Kidney glomerular epithelial cell (primary cell): ENCODE measurements at regions not wholly inside any gene's neighbourhood (a gene's known extent, or its start where the extent isn't known, plus 50 kb on each side); places are given as distances from the start of the nearest gene placed in this dataset.
"Not testable (repeated sequence)": the region's sequence is repeated elsewhere in the genome, so short reads cannot be mapped to it uniquely, and the experiment has no call there.

Experiments
- DNase-seq: peaks from one replicate; lab custom pipeline; 2025; lab: John Stamatoyannopoulos, UW

- no peak for DNase-seq
These were observed 622.2 kb downstream of the CDH9 start for GRCh38 chr5:26415987-26416779.

- DNase-seq, result no peak
These were observed 647.8 kb downstream of the CDH9 start for GRCh38 chr5:26390608-26391007.

GRCh38 chr5:26388976-26389375 lies 649.4 kb downstream of the CDH9 start:
- no peak for DNase-seq

GRCh38 chr5:26386532-26386931 lies 651.9 kb downstream of the CDH9 start:
- no peak for DNase-seq

GRCh38 chr5:26364624-26365023 lies 673.8 kb downstream of the CDH9 start:
- DNase-seq, result not testable (repeated sequence)

- DNase-seq, result no peak
These were observed 694.5 kb downstream of the CDH9 start for GRCh38 chr5:26343801-26344325.

- DNase-seq, result no peak
These were observed 698.8 kb downstream of the CDH9 start for GRCh38 chr5:26339576-26339975.

- DNase-seq, result peak; percentile 16
These were observed 708.7 kb downstream of the CDH9 start for GRCh38 chr5:26329562-26330189.

GRCh38 chr5:26326153-26326759 lies 712.1 kb downstream of the CDH9 start:
- DNase-seq, result no peak

- not testable (repeated sequence) for DNase-seq
These were observed 713.0 kb downstream of the CDH9 start for GRCh38 chr5:26325432-26325831.

- not testable (repeated sequence) for DNase-seq
These were observed 714.0 kb downstream of the CDH9 start for GRCh38 chr5:26324273-26324895.

GRCh38 chr5:26323794-26324193 lies 714.6 kb downstream of the CDH9 start:
- no peak for DNase-seq

GRCh38 chr5:26321278-26321677 lies 717.1 kb downstream of the CDH9 start:
- DNase-seq, result no peak

GRCh38 chr5:26310415-26310814 lies 728.0 kb downstream of the CDH9 start:
- no peak for DNase-seq

GRCh38 chr5:26295541-26295940 lies 742.8 kb downstream of the CDH9 start:
- DNase-seq, result no peak

GRCh38 chr5:26282190-26282589 lies 756.2 kb downstream of the CDH9 start:
- no peak for DNase-seq

- no peak for DNase-seq
These were observed 760.3 kb downstream of the CDH9 start for GRCh38 chr5:26278078-26278477.

GRCh38 chr5:26259081-26259480 lies 779.3 kb downstream of the CDH9 start:
- no peak for DNase-seq

- DNase-seq, result no peak
These were observed 793.1 kb downstream of the CDH9 start for GRCh38 chr5:26245321-26245720.

GRCh38 chr5:26239588-26239987 lies 798.8 kb downstream of the CDH9 start:
- no peak for DNase-seq

- no peak for DNase-seq
These were observed 800.9 kb downstream of the CDH9 start for GRCh38 chr5:26237489-26237888.

- DNase-seq, result no peak
These were observed 801.5 kb downstream of the CDH9 start for GRCh38 chr5:26236936-26237335.
